ENCODE measurements at regions not wholly inside any gene's neighbourhood (a gene's known extent, or its start where the extent isn't known, plus 50 kb on each side); places are given as distances from the start of the nearest gene placed in this dataset.

GRCh38 chrX:4841216-4841745 lies 1127.8 kb upstream of the PRKX start:
- DNase-seq, result no peak

DNA sequence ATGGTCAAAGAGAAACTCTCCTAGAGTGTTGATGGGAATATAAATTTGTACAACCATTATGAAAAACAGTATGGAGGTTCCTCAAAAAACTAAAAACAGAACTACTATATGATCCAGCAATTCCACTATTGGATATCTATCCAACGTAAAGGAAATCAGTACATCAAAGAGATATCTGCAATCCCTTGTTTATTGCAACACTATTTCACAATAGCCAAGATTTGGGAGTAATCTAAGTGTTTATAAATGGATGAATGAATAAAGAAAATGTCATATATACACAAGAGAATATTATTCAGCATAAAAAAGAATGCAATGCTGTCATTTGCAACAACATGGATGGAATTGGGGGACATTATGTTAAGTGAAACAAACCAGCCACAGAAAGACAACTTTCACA lies 1118.1 kb upstream of the PRKX start:
- no peak for DNase-seq

GRCh38 chrX:4830880-4831557 lies 1117.6 kb upstream of the PRKX start:
- DNase-seq, result no peak

- no peak for DNase-seq
These were observed 1112.1 kb upstream of the PRKX start for GRCh38 chrX:4825550-4825949.

DNA sequence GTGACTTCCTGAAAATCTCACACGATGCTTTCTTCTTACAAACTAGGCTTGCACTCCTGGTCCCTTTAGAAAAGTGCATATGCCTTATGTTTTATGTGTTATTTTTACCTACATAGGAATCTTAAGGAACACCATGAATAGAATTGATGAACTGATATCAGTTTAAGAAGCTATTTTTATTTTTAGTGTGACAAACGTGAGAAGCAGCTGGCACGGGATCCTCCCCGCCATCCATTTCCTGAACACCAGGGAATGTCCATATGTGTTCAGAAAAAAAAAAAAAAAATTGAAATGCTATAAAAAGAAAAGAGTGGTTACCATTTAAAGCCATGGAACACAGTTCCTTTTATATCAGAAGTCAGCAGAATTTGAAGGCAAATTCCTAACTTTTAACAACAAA lies 1096.1 kb upstream of the PRKX start:
- no peak for DNase-seq

DNA sequence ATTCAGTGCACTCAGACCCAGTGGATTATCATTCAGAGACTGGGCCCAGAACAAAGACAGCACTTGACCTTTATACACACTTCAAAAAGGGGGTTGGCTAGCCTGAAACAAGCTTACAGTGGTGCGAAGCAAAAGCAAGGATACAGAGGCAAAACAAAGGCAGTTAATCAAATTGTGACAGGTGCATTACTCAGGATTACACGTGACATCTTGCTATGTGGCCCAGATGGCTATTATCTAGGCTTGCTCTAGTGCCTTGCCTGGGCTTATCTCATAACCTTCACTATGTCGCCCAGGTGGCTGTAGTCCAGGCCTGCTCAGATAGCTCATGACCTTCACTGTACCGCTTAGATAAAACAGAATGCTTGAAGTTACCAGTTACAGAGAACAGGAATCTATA lies 1092.1 kb upstream of the PRKX start:
- DNase-seq, result no peak

DNA sequence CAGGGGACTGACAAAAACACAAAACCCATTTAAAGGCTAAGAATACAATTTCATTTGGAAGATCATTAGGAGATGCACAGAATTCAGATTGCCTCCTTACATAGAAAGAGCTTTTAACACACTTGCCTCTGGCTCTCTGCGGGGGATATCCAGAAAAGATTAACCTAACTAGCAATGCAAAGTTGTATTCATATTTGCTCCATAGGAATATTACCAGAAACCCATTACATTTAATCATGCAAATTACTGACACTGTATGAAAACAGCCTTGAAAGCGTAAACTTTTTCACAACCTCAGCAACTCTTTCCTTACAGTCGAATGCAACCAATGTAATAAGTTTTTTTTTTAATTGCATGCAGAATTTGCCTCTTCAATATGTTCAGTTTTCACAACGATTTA lies 1087.3 kb upstream of the PRKX start:
- DNase-seq, result no peak

- DNase-seq, result no peak
These were observed 1074.5 kb upstream of the PRKX start for GRCh38 chrX:4787971-4788370.

- no peak for DNase-seq
These were observed 1051.4 kb upstream of the PRKX start for GRCh38 chrX:4764888-4765287.

- no peak for DNase-seq
These were observed 1048.7 kb upstream of the PRKX start for GRCh38 chrX:4762196-4762595.

GRCh38 chrX:4754878-4755604 lies 1041.6 kb upstream of the PRKX start:
- DNase-seq, result no peak

GRCh38 chrX:4741024-4741423 lies 1027.6 kb upstream of the PRKX start:
- no peak for DNase-seq

- no peak for DNase-seq
These were observed 1021.9 kb upstream of the PRKX start for GRCh38 chrX:4735299-4735698.

- no peak for DNase-seq
These were observed 997.4 kb upstream of the PRKX start for GRCh38 chrX:4710618-4711433.

DNA sequence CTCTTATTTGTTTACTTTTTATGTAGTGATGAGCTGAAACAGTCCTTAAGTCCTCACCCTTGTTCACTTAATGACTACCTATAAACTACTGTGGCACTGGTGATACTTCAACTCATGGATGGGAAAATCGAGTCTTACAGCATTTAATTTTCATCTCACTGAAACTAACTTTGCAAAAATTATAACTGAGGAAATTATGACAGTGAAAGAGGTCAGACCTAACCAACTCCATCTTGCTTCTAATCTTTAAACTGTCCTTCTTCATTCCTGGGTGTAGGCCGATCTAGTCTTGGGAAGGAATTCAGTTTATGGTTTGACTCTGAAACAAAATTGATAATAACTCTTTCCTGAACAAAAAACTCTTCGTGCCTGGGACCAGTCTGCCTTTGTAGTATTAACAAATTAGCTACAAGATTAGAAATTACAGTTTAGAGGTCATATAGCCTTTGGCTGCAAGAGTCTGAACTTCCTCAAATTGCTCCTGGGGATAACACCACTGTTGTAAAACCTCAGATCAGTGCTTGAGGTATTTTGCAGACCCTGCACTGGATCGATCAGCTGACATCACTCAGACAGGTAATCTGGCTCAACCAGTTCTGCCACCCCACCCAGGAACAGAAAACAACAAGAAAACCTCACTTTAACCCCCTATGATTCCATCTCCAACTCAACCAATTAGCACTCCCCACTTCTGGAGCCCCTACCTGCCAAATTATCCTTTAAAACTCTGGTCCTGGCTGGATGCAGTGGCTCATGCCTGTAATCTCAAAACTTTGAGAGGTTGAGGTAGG lies 995.7 kb upstream of the PRKX start:
- no peak for DNase-seq

- DNase-seq, result no peak
These were observed 993.5 kb upstream of the PRKX start for GRCh38 chrX:4706961-4707360.

- DNase-seq, result no peak
These were observed 977.1 kb upstream of the PRKX start for GRCh38 chrX:4690521-4690920.

GRCh38 chrX:4682636-4683035 lies 969.2 kb upstream of the PRKX start:
- no peak for DNase-seq

DNA sequence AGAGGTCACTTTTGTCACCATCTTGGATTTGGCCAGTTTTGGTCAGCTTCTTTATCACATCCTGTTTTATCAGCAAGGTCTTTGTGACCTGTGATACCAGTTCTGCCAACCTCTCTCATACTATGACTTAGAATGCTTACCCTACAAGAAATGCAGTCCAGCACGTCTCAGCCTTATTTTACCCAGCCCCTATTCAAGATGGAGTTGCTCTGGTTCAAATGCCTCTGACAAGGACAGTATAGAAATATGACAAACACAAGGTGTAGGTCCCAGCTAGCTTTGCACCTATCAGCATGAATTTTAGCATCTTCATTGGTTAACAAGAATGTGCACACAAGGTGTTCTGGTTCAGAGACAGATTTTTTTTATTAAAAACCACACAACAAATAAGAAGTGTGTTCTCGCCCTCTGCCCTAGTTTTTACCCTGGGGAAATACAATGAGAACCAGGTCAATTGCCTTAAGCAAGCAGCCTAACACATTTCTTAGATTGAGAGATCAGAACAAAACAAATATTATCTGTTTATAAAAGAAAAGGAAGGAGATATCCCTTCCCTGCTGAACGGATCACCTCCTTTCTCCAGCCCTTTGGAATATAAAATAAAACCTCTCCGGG lies 962.3 kb upstream of the PRKX start:
- no peak for DNase-seq

GRCh38 chrX:4674028-4674782 lies 960.8 kb upstream of the PRKX start:
- no peak for DNase-seq

GRCh38 chrX:4671344-4671743 lies 957.9 kb upstream of the PRKX start:
- no peak for DNase-seq

GRCh38 chrX:4670606-4671005 lies 957.2 kb upstream of the PRKX start:
- no peak for DNase-seq

All from NCI-H2171 (cell line).